DND-41 (cell line): ENCODE measurements at regions not wholly inside any gene's neighbourhood (a gene's known extent, or its start where the extent isn't known, plus 50 kb on each side); places are given as distances from the start of the nearest gene placed in this dataset.

ENCODE experiments used
- CTCF ChIP-seq: IDR thresholded peaks from 2 replicates; pipeline ENCODE4 v1.5.1; 2012; ENCODE audit warnings: borderline replicate concordance, low read length, moderate library complexity, mild to moderate bottlenecking; ENCODE audit not compliant: poor library complexity, severe bottlenecking; ENCODE audit errors: extremely low read depth
- EZH2 ChIP-seq: IDR thresholded peaks from 3 replicates; pipeline ENCODE4 v1.6.1; 2012; ENCODE audit warnings: borderline replicate concordance, low read depth, mild to moderate bottlenecking, moderate library complexity, low read length, inconsistent platforms; ENCODE audit not compliant: severe bottlenecking

- TF ChIP-seq CTCF (no peak), EZH2 (no peak)
These were observed 355.9 kb upstream of the RIOK2 start for GRCh38 chr5:97538912-97539311.
